HEK293 (cell line): ENCODE measurements at regions not wholly inside any gene's neighbourhood (a gene's known extent, or its start where the extent isn't known, plus 50 kb on each side); places are given as distances from the start of the nearest gene placed in this dataset.

Source experiments
- CTCF ChIA-PET: fragments of 350-600 bp; formaldehyde crosslinking; extraction: SDS; loops from one replicate; lab custom pipeline; 2021; ENCODE audit warnings: antibody characterized with exemption; lab: Yijun Ruan, JAX
- POLR2A ChIA-PET: fragments of 300-600 bp; formaldehyde crosslinking; extraction: SDS; loops from one replicate; lab custom pipeline; 2020; ENCODE audit warnings: antibody characterized with exemption, inconsistent platforms; lab: Yijun Ruan, JAX
- H3K27ac ChIP-seq: fragments of 200-500 bp; sonication (Bioruptor generic); 2 replicates; pipeline ENCODE4 v1.5.1; 2014; ENCODE audit warnings: low read depth, low read length, control low read depth, inconsistent platforms; ENCODE audit errors: extremely low read depth
- H3K36me3 ChIP-seq, 2 experiments: fragments of 200-500 bp in 1 of 2; sonication (Bioruptor generic) in 1 of 2; 1 replicate in 1 of 2; 2 replicates in 1 of 2; pipeline ENCODE4 v1.5.1; 2014 to 2017; ENCODE audit warnings: inconsistent platforms in 2 of 2, low read length in 2 of 2; ENCODE audit not compliant: control insufficient read depth in 2 of 2, insufficient read depth in 1 of 2
- H3K4me1 ChIP-seq: fragments of 200-500 bp; sonication (Bioruptor generic); 2 replicates; pipeline ENCODE4 v1.5.1; 2014; ENCODE audit warnings: mild to moderate bottlenecking, low read length, inconsistent platforms; ENCODE audit not compliant: control insufficient read depth, insufficient read depth
- H3K4me3 ChIP-seq: 2 replicates; pipeline ENCODE4 v1.5.1; 2011; ENCODE audit warnings: low read depth, mild to moderate bottlenecking, control low read depth, low read length, moderate library complexity
- H3K9me3 ChIP-seq: fragments of 200-500 bp; sonication (Bioruptor generic); 2 replicates; pipeline ENCODE4 v1.5.1; 2014; ENCODE audit warnings: low read depth, low read length, inconsistent platforms; ENCODE audit not compliant: control insufficient read depth, insufficient read depth
- ATF2 ChIP-seq: fragments of 450-650 bp; formaldehyde crosslinking; IDR thresholded peaks from 2 replicates; pipeline ENCODE4 v1.5.1; 2016; ENCODE audit warnings: missing biosample characterization, missing genetic modification characterization, low read depth
- EGR2 ChIP-seq: fragments of 450-650 bp; formaldehyde crosslinking; IDR thresholded peaks from 2 replicates; pipeline ENCODE4 v1.5.1; 2016; ENCODE audit warnings: low read depth, missing biosample characterization, missing genetic modification characterization
- GFI1B ChIP-seq: fragments of 450-650 bp; formaldehyde crosslinking; IDR thresholded peaks from 2 replicates; pipeline ENCODE4 v1.5.1; 2016; ENCODE audit warnings: missing biosample characterization, missing genetic modification characterization
- GLI2 ChIP-seq: fragments of 450-650 bp; formaldehyde crosslinking; IDR thresholded peaks from 2 replicates; pipeline ENCODE4; 2017; ENCODE audit warnings: missing biosample characterization, missing genetic modification characterization, low read depth, borderline replicate concordance
- GLIS1 ChIP-seq: fragments of 450-650 bp; formaldehyde crosslinking; IDR thresholded peaks from 2 replicates; pipeline ENCODE4 v1.5.1; 2016; ENCODE audit warnings: missing biosample characterization, missing genetic modification characterization
- HOXA7 ChIP-seq: sonication (generic); formaldehyde crosslinking; IDR thresholded peaks from 2 replicates; pipeline ENCODE4 v1.8.1; 2022; ENCODE audit warnings: missing genetic modification reagents, borderline replicate concordance
- REST ChIP-seq: fragments of 450-650 bp; formaldehyde crosslinking; IDR thresholded peaks from 2 replicates; pipeline ENCODE4 v1.5.1; 2016; ENCODE audit warnings: missing biosample characterization, missing genetic modification characterization
- TRIM28 ChIP-seq: IDR thresholded peaks from 2 replicates; pipeline ENCODE4 v1.6.1; 2011; ENCODE audit warnings: low read length, control low read depth, borderline replicate concordance
- ZBTB11 ChIP-seq: fragments of 450-650 bp; formaldehyde crosslinking; conservative IDR thresholded peaks from 2 replicates; pipeline ENCODE4 v1.5.1; 2016; ENCODE audit warnings: low read depth, missing biosample characterization, missing genetic modification characterization
- ZBTB49 ChIP-seq: fragments of 450-650 bp; formaldehyde crosslinking; IDR thresholded peaks from 2 replicates; pipeline ENCODE4 v1.5.1; 2016; ENCODE audit warnings: missing biosample characterization, missing genetic modification characterization, low read depth
- ZNF10 ChIP-seq: fragments of 450-650 bp; formaldehyde crosslinking; IDR thresholded peaks from 2 replicates; pipeline ENCODE4 v1.5.1; 2017; ENCODE audit warnings: missing biosample characterization, missing genetic modification characterization
- ZNF133 ChIP-seq: fragments of 450-650 bp; formaldehyde crosslinking; IDR thresholded peaks from 2 replicates; pipeline ENCODE4 v1.5.1; 2016; ENCODE audit warnings: missing biosample characterization, missing genetic modification characterization
- ZNF146 ChIP-seq: fragments of 450-650 bp; formaldehyde crosslinking; IDR thresholded peaks from 2 replicates; pipeline ENCODE4 v1.5.1; 2016; ENCODE audit warnings: missing biosample characterization, missing genetic modification characterization
- ZNF175 ChIP-seq: fragments of 450-650 bp; formaldehyde crosslinking; IDR thresholded peaks from 2 replicates; pipeline ENCODE4 v1.5.1; 2016; ENCODE audit warnings: missing biosample characterization, missing genetic modification characterization
- ZNF184 ChIP-seq: fragments of 450-650 bp; IDR thresholded peaks from 2 replicates; pipeline ENCODE4 v1.5.1; 2018; ENCODE audit warnings: missing biosample characterization, mild to moderate bottlenecking, missing genetic modification characterization
- ZNF335 ChIP-seq: fragments of 450-650 bp; formaldehyde crosslinking; conservative IDR thresholded peaks from 2 replicates; pipeline ENCODE4 v1.5.1; 2016; ENCODE audit warnings: missing biosample characterization, missing genetic modification characterization
- ZNF37A ChIP-seq: fragments of 450-650 bp; IDR thresholded peaks from 2 replicates; pipeline ENCODE4 v1.5.1; 2018; ENCODE audit warnings: missing biosample characterization, missing genetic modification characterization
- ZNF391 ChIP-seq: fragments of 450-650 bp; formaldehyde crosslinking; IDR thresholded peaks from 2 replicates; pipeline ENCODE4 v1.5.1; 2016; ENCODE audit warnings: low read depth, missing biosample characterization, missing genetic modification characterization, borderline replicate concordance
- ZNF426 ChIP-seq: fragments of 450-650 bp; formaldehyde crosslinking; IDR thresholded peaks from 2 replicates; pipeline ENCODE4 v1.5.1; 2017; ENCODE audit warnings: missing biosample characterization, missing genetic modification characterization, mild to moderate bottlenecking, inconsistent platforms, moderate library complexity
- ZNF529 ChIP-seq: fragments of 450-650 bp; formaldehyde crosslinking; IDR thresholded peaks from 2 replicates; pipeline ENCODE4 v1.5.1; 2017; ENCODE audit warnings: missing genetic modification characterization, missing biosample characterization; ENCODE audit not compliant: insufficient replicate concordance
- ZNF549 ChIP-seq: fragments of 450-650 bp; IDR thresholded peaks from 2 replicates; pipeline ENCODE4 v1.5.1; 2018; ENCODE audit warnings: missing biosample characterization, missing genetic modification characterization, mild to moderate bottlenecking, inconsistent platforms, moderate library complexity
- ZNF623 ChIP-seq: fragments of 450-650 bp; formaldehyde crosslinking; IDR thresholded peaks from 2 replicates; pipeline ENCODE4 v1.5.1; 2016; ENCODE audit warnings: missing biosample characterization, missing genetic modification characterization
- ZNF629 ChIP-seq: fragments of 450-650 bp; formaldehyde crosslinking; IDR thresholded peaks from 2 replicates; pipeline ENCODE4 v1.5.1; 2017; ENCODE audit warnings: missing biosample characterization, missing genetic modification characterization
- ZNF701 ChIP-seq: fragments of 450-650 bp; formaldehyde crosslinking; IDR thresholded peaks from 2 replicates; pipeline ENCODE4 v1.5.1; 2016; ENCODE audit warnings: missing biosample characterization, missing genetic modification characterization
- ZNF785 ChIP-seq: fragments of 450-650 bp; formaldehyde crosslinking; IDR thresholded peaks from 2 replicates; pipeline ENCODE4 v1.5.1; 2016; ENCODE audit warnings: missing biosample characterization, missing genetic modification characterization
- ZNF830 ChIP-seq: fragments of 450-650 bp; IDR thresholded peaks from 2 replicates; pipeline ENCODE4 v1.5.0; 2018; ENCODE audit warnings: missing biosample characterization, missing genetic modification characterization, low read depth, mild to moderate bottlenecking, moderate library complexity
- ZSCAN16 ChIP-seq: fragments of 450-650 bp; formaldehyde crosslinking; IDR thresholded peaks from 2 replicates; pipeline ENCODE4 v1.5.1; 2016; ENCODE audit warnings: missing biosample characterization, missing genetic modification characterization

GRCh38 chr1:102186536-102186935 lies 189.8 kb upstream of the OLFM3 start (continued):
- no peak for TF ChIP-seq ATF2 (tag by site-specific recombination)

- TF ChIP-seq ZNF529 (tag by site-specific recombination): no peak
- no peak for TF ChIP-seq ZNF10
- no peak for TF ChIP-seq ZNF629 (tag by site-specific recombination)
- TF ChIP-seq ZNF701 (tag by site-specific recombination): no peak
- TF ChIP-seq ZNF175 (tag by site-specific recombination): no peak
- TF ChIP-seq GLI2 (tag by site-specific recombination): no peak
- TF ChIP-seq ZBTB11 (tag by site-specific recombination): no peak
- TF ChIP-seq HOXA7: no peak
- TF ChIP-seq ZNF830: no peak
- TF ChIP-seq ZNF623 (tag by site-specific recombination): no peak
- no peak for TF ChIP-seq GFI1B
- no peak for TF ChIP-seq ZNF391 (tag by site-specific recombination)
- no peak for TF ChIP-seq ZNF146 (tag by site-specific recombination)
- no peak for TF ChIP-seq ZNF184 (tag by site-specific recombination)
- no peak for TF ChIP-seq GLIS1 (tag by site-specific recombination)
- no peak for TF ChIP-seq EGR2 (tag by site-specific recombination)
- no peak for TF ChIP-seq ZNF133 (tag by site-specific recombination)
- TF ChIP-seq ZNF426 (tag by site-specific recombination): no peak
- TF ChIP-seq ZNF335: no peak
- H3K4me3 ChIP-seq: no peak overlapping the region
- H3K4me1 ChIP-seq: no peaks in the 10 kb centered on the region
- no peak overlapping the region for H3K27ac ChIP-seq
- no peaks in the 10 kb centered on the region for H3K9me3 ChIP-seq
- POLR2A ChIA-PET: no interaction called here
- CTCF ChIA-PET: no interaction called here
- H3K36me3 ChIP-seq: no peaks in the 10 kb centered on the region
These were observed 188.5 kb upstream of the OLFM3 start for GRCh38 chr1:102185260-102185659.

- ChIA-PET CTCF (no interaction called here), POLR2A (no interaction called here)
- Histone ChIP-seq H3K36me3 (no peaks in the 10 kb centered on the region), H3K9me3 (no peaks in the 10 kb centered on the region), H3K4me1 (no peaks in the 10 kb centered on the region), H3K4me3 (no peak overlapping the region), H3K27ac (no peak overlapping the region)
- no peak for TF ChIP-seq REST
- TF ChIP-seq ZSCAN16: no peak
- no peak for TF ChIP-seq ZNF37A (tag by site-specific recombination)
- no peak for TF ChIP-seq ZBTB49
- no peak for TF ChIP-seq TRIM28
- no peak for TF ChIP-seq ZNF785 (tag by site-specific recombination)
- no peak for TF ChIP-seq ZNF549 (tag by site-specific recombination)
These were observed 187.8 kb upstream of the OLFM3 start for GRCh38 chr1:102184477-102184876.
